ENCODE measurements at regions not wholly inside any gene's neighbourhood (a gene's known extent, or its start where the extent isn't known, plus 50 kb on each side); places are given as distances from the start of the nearest gene placed in this dataset.

DNA sequence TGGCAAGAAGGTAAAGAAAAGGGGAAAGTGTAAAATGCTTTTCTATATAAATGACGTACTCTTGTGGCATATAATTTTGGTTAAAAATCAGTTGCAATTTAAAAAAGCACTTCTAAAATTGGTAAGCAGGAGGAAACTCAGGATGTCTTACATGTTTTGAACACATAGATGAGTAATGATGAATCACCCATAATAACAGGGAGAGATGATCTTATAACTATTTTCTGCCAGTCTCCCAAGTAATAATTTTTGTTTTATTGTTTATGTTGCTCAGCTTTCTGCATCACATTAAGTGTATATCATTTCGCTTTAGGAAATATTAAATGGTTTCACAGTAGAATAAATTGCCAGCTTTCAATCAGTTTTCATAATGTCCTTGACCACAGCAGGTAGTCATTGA is 1430.7 kb upstream of the PCDH20 start:
- intact Hi-C loops (cut with DNase I, micrococcal nuclease): no loop called here
- Histone ChIP-seq H3K27me3 (ENCODE audit: control insufficient read depth in 1 of 2, insufficient read depth in 2 of 2, low read length in 2 of 2) (no peaks in the 10 kb centered on the region), H3K27ac (ENCODE audit: low read depth in 1 of 2, low read length in 2 of 2) (no peak overlapping the region), H3K4me3 (ENCODE audit: low read length) (no peak overlapping the region), H3K36me3 (ENCODE audit: insufficient read depth, low read length) (no peaks in the 10 kb centered on the region), H3K9me3 (ENCODE audit: control insufficient read depth in 1 of 2, insufficient read depth in 1 of 2, low read length in 2 of 2) (no peaks in the 10 kb centered on the region), H3K4me1 (ENCODE audit: insufficient read depth, low read length) (no peaks in the 10 kb centered on the region)
- ChIA-PET POLR2A (no interaction called here), CTCF (no interaction called here)
- ATAC-seq (ENCODE audit: poor library complexity): no peak
- no peaks in the 10 kb centered on the region for H3K36me3 Mint-ChIP-seq (ENCODE audit: low read depth)
- peaks cover 4% of the 10 kb centered on the region for H3K9me3 Mint-ChIP-seq
- TF ChIP-seq, protein P1, sequence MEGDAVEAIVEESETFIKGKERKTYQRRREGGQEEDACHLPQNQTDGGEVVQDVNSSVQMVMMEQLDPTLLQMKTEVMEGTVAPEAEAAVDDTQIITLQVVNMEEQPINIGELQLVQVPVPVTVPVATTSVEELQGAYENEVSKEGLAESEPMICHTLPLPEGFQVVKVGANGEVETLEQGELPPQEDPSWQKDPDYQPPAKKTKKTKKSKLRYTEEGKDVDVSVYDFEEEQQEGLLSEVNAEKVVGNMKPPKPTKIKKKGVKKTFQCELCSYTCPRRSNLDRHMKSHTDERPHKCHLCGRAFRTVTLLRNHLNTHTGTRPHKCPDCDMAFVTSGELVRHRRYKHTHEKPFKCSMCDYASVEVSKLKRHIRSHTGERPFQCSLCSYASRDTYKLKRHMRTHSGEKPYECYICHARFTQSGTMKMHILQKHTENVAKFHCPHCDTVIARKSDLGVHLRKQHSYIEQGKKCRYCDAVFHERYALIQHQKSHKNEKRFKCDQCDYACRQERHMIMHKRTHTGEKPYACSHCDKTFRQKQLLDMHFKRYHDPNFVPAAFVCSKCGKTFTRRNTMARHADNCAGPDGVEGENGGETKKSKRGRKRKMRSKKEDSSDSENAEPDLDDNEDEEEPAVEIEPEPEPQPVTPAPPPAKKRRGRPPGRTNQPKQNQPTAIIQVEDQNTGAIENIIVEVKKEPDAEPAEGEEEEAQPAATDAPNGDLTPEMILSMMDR (IDR thresholded peaks at IDR 0.05): no peak
- H3K27me3 Mint-ChIP-seq: no peaks in the 10 kb centered on the region
- no peak overlapping the region for H3K27ac Mint-ChIP-seq
- H3K4me3 Mint-ChIP-seq: no peak overlapping the region
- DNase-seq: no peak
- no peaks in the 10 kb centered on the region for H3K4me1 Mint-ChIP-seq (ENCODE audit: low read depth)

DNA sequence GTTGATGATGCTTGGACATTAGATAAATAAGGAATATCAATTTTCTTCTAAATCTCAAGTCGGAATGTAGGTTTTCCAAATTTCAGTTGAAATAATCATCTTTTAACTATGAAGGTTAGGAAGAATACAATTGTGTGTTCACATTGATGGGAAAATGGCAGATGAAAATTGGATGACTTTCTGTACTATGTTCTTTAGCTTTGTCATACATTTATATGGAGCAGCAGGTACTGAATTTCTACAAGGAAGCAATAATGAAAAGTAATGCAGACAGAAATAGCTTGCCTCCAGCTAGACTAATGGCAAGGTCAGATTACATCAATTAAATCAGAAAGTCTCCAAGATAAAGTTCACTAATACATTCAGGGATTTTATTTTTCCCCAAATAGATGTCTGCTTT is 1423.7 kb upstream of the PCDH20 start:
- H3K27ac ChIP-seq (ENCODE audit: low read depth in 1 of 2, low read length in 2 of 2): no peak overlapping the region
- Mint-ChIP-seq H3K27ac (no peak overlapping the region), H3K9me3 (peaks cover 7% of the 10 kb centered on the region), H3K4me1 (ENCODE audit: low read depth) (no peaks in the 10 kb centered on the region), H3K4me3 (no peak overlapping the region), H3K27me3 (no peaks in the 10 kb centered on the region), H3K36me3 (ENCODE audit: low read depth) (no peaks in the 10 kb centered on the region)
- H3K4me1 ChIP-seq (ENCODE audit: insufficient read depth, low read length): no peaks in the 10 kb centered on the region
- H3K9me3 ChIP-seq (ENCODE audit: control insufficient read depth in 1 of 2, insufficient read depth in 1 of 2, low read length in 2 of 2): peaks cover 0 to 3% of the 10 kb centered on the region in 2 experiments
- TF ChIP-seq, protein P1 (IDR thresholded peaks at IDR 0.05): no peak
- ATAC-seq (ENCODE audit: poor library complexity) (no peak), DNase-seq (no peak)
- no peaks in the 10 kb centered on the region for H3K27me3 ChIP-seq (ENCODE audit: control insufficient read depth in 1 of 2, insufficient read depth in 2 of 2, low read length in 2 of 2)
- H3K36me3 ChIP-seq (ENCODE audit: insufficient read depth, low read length): no peaks in the 10 kb centered on the region
- ChIA-PET CTCF (no interaction called here), POLR2A (no interaction called here)
- intact Hi-C loops (cut with DNase I, micrococcal nuclease): no loop called here
- H3K4me3 ChIP-seq (ENCODE audit: low read length): no peak overlapping the region

DNA sequence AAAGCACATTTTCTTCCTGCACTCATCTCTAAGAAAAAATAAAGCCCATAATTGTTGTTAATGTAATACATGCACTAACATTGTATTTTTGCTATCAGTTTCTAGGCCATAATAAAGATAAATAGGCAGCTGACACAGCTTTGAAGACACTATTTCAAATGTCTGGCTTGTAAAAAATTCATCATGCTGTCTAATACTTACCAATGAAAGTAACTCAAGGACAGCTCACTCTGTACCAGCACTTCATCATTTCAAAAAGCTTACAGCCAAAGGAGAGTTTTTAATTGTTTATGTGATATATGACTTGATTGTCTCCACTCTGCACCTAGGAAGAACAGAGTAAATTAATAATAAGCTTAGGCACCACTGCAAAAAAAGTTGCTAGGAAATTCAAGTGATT is 1423.3 kb upstream of the PCDH20 start:
- ChIA-PET POLR2A (no interaction called here), CTCF (no interaction called here)
- Mint-ChIP-seq H3K27me3 (no peaks in the 10 kb centered on the region), H3K4me3 (no peak overlapping the region), H3K4me1 (ENCODE audit: low read depth) (no peaks in the 10 kb centered on the region), H3K36me3 (ENCODE audit: low read depth) (no peaks in the 10 kb centered on the region), H3K27ac (no peak overlapping the region), H3K9me3 (peaks cover 7% of the 10 kb centered on the region)
- Histone ChIP-seq H3K4me3 (ENCODE audit: low read length) (no peak overlapping the region), H3K27me3 (ENCODE audit: control insufficient read depth in 1 of 2, insufficient read depth in 2 of 2, low read length in 2 of 2) (no peaks in the 10 kb centered on the region), H3K36me3 (ENCODE audit: insufficient read depth, low read length) (no peaks in the 10 kb centered on the region), H3K9me3 (ENCODE audit: control insufficient read depth in 1 of 2, insufficient read depth in 1 of 2, low read length in 2 of 2) (peaks cover 0 to 4% of the 10 kb centered on the region in 2 experiments), H3K4me1 (ENCODE audit: insufficient read depth, low read length) (no peaks in the 10 kb centered on the region), H3K27ac (ENCODE audit: low read depth in 1 of 2, low read length in 2 of 2) (no peak overlapping the region)
- ATAC-seq (ENCODE audit: poor library complexity) (no peak), DNase-seq (no peak)
- TF ChIP-seq, protein P1 (IDR thresholded peaks at IDR 0.05): no peak
- intact Hi-C loops (cut with DNase I, micrococcal nuclease): no loop called here
